GM12891 (cell line): ENCODE measurements at regions not wholly inside any gene's neighbourhood (a gene's known extent, or its start where the extent isn't known, plus 50 kb on each side); places are given as distances from the start of the nearest gene placed in this dataset.

Source experiments
- PAX5 ChIP-seq: IDR thresholded peaks from 2 replicates; pipeline ENCODE4 v1.6.1; 2011; ENCODE audit warnings: low read length, moderate library complexity, mild to moderate bottlenecking; ENCODE audit not compliant: insufficient read depth, severe bottlenecking
- POLR2A ChIP-seq: IDR thresholded peaks from 2 replicates; pipeline ENCODE4 v1.6.1; 2011; ENCODE audit warnings: low read depth, low read length, control low read depth
- POLR2AphosphoS5 ChIP-seq: IDR thresholded peaks from 2 replicates; pipeline ENCODE4 v1.6.1; 2011; ENCODE audit warnings: low read depth, low read length, control low read depth
- POU2F2 ChIP-seq: IDR thresholded peaks from 2 replicates; pipeline ENCODE4 v1.6.1; 2011; ENCODE audit warnings: low read depth, mild to moderate bottlenecking, control low read depth, low read length, moderate library complexity
- SPI1 ChIP-seq: IDR thresholded peaks from 2 replicates; pipeline ENCODE4 v1.6.1; 2011; ENCODE audit warnings: low read depth, low read length, control low read depth
- TAF1 ChIP-seq: IDR thresholded peaks from 2 replicates; pipeline ENCODE4 v1.6.1; 2011; ENCODE audit warnings: low read depth, low read length, control low read depth

- TF ChIP-seq POLR2A (no peak), POLR2AphosphoS5 (no peak), SPI1 (no peak), TAF1 (no peak), POU2F2 (no peak), PAX5 (no peak)
These were observed 102.2 kb downstream of the ABHD5 start for GRCh38 chr3:43792904-43793303.
